ENCODE measurements at regions not wholly inside any gene's neighbourhood (a gene's known extent, or its start where the extent isn't known, plus 50 kb on each side); places are given as distances from the start of the nearest gene placed in this dataset.

DNA sequence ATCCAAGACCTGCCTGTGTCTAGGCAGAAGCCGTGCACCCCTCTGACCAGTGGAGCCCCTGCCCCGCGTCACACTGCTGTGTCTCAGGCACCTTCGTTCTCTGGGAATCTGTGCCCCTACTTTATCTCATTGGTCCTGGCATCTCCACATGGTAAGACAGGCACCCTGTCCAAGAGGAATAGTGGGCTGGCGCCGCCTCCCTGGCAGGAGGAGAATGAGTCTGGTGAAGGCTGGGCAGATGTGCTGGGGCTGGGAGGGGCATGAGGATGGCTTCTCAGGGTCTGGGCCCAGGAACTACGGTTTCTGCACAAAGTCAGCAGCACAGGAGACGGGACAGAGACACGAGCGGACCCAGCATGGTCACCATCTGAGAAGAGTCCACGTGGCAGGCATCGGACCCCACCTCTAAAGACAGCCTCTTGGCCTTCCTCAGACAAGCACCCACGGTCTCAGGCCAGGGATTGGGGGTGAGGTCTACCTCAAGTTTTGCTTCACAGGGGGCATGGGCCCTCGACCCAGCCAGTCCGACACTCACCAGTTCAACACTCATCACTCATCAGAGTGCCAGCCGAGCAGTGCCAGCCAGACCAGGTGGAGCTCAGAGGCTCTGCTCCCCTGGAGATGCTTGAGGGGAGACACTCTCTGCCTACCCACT is 306.7 kb downstream of the ADGRD1 start:
- TF ChIP-seq, protein P1, sequence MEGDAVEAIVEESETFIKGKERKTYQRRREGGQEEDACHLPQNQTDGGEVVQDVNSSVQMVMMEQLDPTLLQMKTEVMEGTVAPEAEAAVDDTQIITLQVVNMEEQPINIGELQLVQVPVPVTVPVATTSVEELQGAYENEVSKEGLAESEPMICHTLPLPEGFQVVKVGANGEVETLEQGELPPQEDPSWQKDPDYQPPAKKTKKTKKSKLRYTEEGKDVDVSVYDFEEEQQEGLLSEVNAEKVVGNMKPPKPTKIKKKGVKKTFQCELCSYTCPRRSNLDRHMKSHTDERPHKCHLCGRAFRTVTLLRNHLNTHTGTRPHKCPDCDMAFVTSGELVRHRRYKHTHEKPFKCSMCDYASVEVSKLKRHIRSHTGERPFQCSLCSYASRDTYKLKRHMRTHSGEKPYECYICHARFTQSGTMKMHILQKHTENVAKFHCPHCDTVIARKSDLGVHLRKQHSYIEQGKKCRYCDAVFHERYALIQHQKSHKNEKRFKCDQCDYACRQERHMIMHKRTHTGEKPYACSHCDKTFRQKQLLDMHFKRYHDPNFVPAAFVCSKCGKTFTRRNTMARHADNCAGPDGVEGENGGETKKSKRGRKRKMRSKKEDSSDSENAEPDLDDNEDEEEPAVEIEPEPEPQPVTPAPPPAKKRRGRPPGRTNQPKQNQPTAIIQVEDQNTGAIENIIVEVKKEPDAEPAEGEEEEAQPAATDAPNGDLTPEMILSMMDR (IDR thresholded peaks at IDR 0.05): no peak
- no peak for DNase-seq (ENCODE audit: extremely low spot score, unreplicated experiment)
- H3K27ac Mint-ChIP-seq (ENCODE audit: unreplicated experiment): no peak overlapping the region
- no peaks in the 10 kb centered on the region for H3K27me3 Mint-ChIP-seq (ENCODE audit: unreplicated experiment)
- H3K4me1 Mint-ChIP-seq (ENCODE audit: unreplicated experiment): no peaks in the 10 kb centered on the region
- H3K36me3 Mint-ChIP-seq (ENCODE audit: unreplicated experiment): no peaks in the 10 kb centered on the region
- no peaks in the 10 kb centered on the region for H3K9me3 Mint-ChIP-seq (ENCODE audit: unreplicated experiment)
- H3K4me3 Mint-ChIP-seq (ENCODE audit: unreplicated experiment): no peak overlapping the region

DNA sequence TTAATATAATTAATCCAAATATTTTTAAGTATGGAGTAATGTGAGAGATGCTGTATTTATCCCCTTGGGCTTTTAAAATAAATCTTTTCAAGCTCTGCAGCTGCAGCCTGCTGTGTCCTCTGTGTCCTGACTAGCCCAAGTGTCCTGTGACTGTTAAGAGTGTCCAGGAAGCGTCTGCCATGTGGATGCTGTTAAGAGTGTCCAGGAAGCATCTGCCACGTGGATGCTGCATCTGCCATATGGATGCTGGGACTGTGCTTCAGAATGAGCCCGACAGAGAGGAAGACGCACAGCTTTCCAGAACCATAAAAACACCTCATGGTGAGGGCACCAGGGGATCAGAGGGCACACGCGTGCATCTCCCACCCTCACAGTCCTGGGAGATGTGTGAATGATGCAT is 307.2 kb downstream of the ADGRD1 start:
- Mint-ChIP-seq H3K4me1 (ENCODE audit: unreplicated experiment) (no peaks in the 10 kb centered on the region), H3K4me3 (ENCODE audit: unreplicated experiment) (no peak overlapping the region), H3K27me3 (ENCODE audit: unreplicated experiment) (no peaks in the 10 kb centered on the region), H3K36me3 (ENCODE audit: unreplicated experiment) (no peaks in the 10 kb centered on the region), H3K27ac (ENCODE audit: unreplicated experiment) (no peak overlapping the region), H3K9me3 (ENCODE audit: unreplicated experiment) (no peaks in the 10 kb centered on the region)
- no peak for DNase-seq (ENCODE audit: extremely low spot score, unreplicated experiment)
- TF ChIP-seq, protein P1 (IDR thresholded peaks at IDR 0.05): no peak

DNA sequence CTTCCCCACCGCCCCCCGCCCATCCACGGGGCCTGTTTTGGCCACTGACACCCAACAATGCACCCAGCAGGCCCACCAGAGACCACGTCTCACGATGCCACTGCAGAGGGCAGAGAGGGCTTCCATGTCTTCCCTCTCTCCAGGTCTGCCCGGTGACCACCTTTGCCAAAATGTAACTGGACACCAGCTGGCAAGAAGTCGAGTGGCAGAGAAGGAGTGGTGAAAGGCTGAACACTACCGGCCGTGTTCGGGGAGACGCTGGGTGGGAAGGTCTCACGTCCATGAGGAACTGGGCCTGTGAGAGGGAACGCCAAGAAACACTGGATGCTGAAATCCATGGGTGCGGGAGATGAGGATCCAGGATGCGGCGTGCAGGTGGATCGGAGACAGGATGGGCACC is 308.2 kb downstream of the ADGRD1 start:
- TF ChIP-seq, protein P1 (IDR thresholded peaks at IDR 0.05): no peak
- H3K27me3 Mint-ChIP-seq (ENCODE audit: unreplicated experiment): no peaks in the 10 kb centered on the region
- DNase-seq (ENCODE audit: extremely low spot score, unreplicated experiment): no peak
- H3K27ac Mint-ChIP-seq (ENCODE audit: unreplicated experiment): no peak overlapping the region
- no peaks in the 10 kb centered on the region for H3K4me1 Mint-ChIP-seq (ENCODE audit: unreplicated experiment)
- H3K36me3 Mint-ChIP-seq (ENCODE audit: unreplicated experiment): no peaks in the 10 kb centered on the region
- H3K9me3 Mint-ChIP-seq (ENCODE audit: unreplicated experiment): no peaks in the 10 kb centered on the region
- no peak overlapping the region for H3K4me3 Mint-ChIP-seq (ENCODE audit: unreplicated experiment)

DNA sequence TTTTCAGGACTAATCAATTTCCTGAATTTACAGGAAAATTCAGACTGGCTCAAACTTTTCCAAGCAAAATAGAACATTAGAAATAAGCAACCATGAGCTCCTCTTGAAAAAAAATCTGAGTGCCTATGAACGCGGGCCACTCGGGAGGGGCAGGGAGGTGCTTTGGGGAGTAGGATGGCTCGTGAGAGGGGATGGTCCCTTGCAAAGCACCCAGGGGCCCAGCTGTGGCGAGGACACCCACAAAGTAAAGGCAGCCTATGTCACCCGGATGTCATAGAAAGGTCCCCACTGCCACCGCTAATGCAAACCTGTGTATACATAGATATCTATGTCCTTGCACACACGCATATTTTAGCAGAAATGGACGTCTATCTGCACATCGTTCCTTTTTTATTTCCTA is 309.9 kb downstream of the ADGRD1 start:
- Mint-ChIP-seq H3K9me3 (ENCODE audit: unreplicated experiment) (no peaks in the 10 kb centered on the region), H3K27ac (ENCODE audit: unreplicated experiment) (no peak overlapping the region)

DNA sequence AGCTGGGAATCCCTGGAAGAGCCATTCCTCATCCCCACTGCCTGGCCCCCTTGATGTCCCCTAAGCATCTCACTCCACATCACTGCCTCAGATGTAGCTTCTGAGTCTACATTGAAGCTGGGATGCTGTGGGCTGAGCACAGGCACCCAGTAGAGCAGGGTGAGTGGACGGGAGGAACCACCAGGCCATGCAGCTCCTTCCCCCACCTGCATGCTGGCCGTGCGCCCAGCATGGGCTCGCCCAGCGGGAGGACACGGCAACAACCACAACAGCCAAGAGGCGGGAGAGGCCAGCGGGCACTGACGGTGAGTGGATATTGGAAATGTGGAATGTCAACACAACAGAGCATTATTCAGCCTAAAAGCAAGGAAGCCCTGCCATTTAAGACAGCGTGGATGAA is 310.9 kb downstream of the ADGRD1 start:
- H3K4me3 Mint-ChIP-seq (ENCODE audit: unreplicated experiment): no peak overlapping the region
- no peak for DNase-seq (ENCODE audit: extremely low spot score, unreplicated experiment)
- no peaks in the 10 kb centered on the region for H3K9me3 Mint-ChIP-seq (ENCODE audit: unreplicated experiment)
- no peak overlapping the region for H3K27ac Mint-ChIP-seq (ENCODE audit: unreplicated experiment)
- TF ChIP-seq, protein P1 (IDR thresholded peaks at IDR 0.05): no peak
- no peaks in the 10 kb centered on the region for H3K27me3 Mint-ChIP-seq (ENCODE audit: unreplicated experiment)
- no peaks in the 10 kb centered on the region for H3K36me3 Mint-ChIP-seq (ENCODE audit: unreplicated experiment)
- H3K4me1 Mint-ChIP-seq (ENCODE audit: unreplicated experiment): no peaks in the 10 kb centered on the region

More for the DNA sequence above, 309.9 kb downstream of the ADGRD1 start:
- no peaks in the 10 kb centered on the region for H3K4me1 Mint-ChIP-seq (ENCODE audit: unreplicated experiment)
- no peak for DNase-seq (ENCODE audit: extremely low spot score, unreplicated experiment)
- TF ChIP-seq, protein P1 (IDR thresholded peaks at IDR 0.05): no peak
- H3K4me3 Mint-ChIP-seq (ENCODE audit: unreplicated experiment): no peak overlapping the region
- H3K27me3 Mint-ChIP-seq (ENCODE audit: unreplicated experiment): no peaks in the 10 kb centered on the region
- no peaks in the 10 kb centered on the region for H3K36me3 Mint-ChIP-seq (ENCODE audit: unreplicated experiment)
